GM19025 (cell line): ENCODE measurements at regions not wholly inside any gene's neighbourhood (a gene's known extent, or its start where the extent isn't known, plus 50 kb on each side); places are given as distances from the start of the nearest gene placed in this dataset.

Source experiments
- ATAC-seq: cut with Tn5 transposase; IDR thresholded peaks from one replicate; pipeline ENCODE4 v1.9.1; 2021; ENCODE audit warnings: mild to moderate bottlenecking, low read depth, moderate library complexity; ENCODE audit not compliant: unreplicated experiment

DNA sequence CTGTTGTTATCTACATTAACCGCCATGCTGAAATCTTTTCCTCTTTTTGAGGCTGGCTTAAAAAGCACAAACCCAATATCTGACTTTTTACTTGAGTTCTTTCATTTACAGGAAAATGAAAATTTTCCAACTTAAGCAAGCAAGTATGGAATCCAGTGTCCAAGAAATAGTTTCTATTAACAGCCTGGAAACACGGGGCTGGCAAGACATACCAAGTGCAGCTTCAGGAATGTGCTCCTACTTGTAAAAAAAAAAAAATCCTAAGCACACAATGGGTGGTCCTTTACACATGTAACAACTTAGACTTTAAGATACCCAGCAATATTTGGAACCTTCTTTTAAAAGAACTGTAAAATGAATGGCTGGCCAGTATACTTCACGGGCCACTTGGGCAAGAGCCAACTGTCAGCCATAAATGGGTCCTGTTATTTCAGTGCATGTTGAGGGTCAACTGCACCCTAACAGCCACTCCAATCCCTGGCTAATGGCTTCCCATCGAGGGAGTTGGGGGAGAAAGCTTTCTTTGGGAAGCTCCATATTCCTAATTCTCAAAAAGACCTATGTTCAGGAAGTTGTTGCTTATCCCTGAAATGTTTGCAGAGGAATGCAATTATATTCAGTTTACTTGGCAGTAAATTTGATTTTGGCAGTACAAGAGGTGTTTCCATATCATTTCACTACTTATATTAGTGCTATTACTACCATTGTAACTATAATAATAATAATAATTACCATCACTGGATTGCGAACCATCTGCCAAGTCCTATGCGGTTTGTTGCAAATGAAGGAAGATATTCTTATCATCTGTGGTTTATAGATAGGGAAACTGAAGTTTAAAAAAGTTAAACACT lies 236.4 kb upstream of the TMEM72 start:
- no peak for ATAC-seq

- ATAC-seq: no peak
Measured at GRCh38 chr10:44675387-44675874, 235.7 kb upstream of the TMEM72 start.

DNA sequence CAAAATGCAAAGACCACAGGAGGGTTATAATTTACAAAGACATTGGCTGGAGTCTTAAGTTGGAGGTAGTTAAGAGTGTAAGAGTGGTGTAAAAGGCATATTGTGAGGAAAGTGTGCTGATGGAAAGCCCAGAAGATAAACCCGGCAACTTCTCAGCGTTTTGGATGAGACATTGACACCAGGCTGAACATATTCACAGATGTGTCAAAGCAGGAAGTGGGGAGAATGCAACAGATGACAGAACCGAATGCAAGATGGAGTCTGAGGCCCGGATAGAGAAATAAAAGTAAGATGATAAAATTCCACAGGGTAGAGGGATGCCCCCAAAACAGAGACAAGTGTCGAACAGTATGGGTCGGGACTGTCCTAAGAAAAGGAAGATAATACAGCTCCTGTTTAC lies 230.4 kb upstream of the TMEM72 start:
- no peak for ATAC-seq

DNA sequence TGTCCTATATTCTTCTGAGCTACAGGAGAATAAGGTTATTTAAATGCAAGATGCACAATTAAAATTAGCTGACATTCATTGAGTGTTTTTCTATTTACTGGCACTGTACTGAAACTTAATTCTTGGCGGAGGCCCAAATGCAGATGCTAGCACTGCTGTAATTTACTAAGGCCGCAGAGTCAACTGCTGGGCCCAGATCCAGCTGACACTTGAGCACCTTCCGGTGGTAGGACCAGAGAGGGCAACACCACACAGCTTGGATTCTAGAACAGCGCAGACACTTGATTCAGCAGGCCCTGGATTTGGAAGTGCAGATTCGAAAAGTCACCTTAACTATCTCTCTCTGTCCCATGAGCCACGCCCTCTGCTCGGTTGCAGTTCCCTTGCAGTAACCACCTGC lies 228.6 kb upstream of the TMEM72 start:
- no peak for ATAC-seq

DNA sequence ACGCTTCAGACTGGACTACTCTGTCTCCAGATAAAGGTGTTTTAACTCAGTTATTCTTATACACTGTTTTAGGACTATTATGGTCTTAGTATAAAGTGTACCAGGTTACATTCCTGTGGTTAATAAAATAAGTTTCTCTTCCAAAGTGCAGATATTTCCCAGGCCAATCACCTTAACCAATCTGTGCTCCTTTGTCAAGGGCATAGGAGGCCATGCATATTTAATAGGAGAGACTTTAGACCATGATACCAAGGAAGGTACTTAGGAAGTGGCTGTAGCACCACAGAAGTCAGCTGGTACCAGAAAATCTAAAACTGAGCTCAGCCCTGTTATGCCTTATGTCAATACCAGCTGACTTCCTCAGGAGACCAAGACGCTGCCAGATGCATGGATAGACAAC lies 226.5 kb upstream of the TMEM72 start:
- no peak for ATAC-seq

- no peak for ATAC-seq
Measured at GRCh38 chr10:44685220-44685619, 225.9 kb upstream of the TMEM72 start.

GRCh38 chr10:44685747-44686146 lies 225.4 kb upstream of the TMEM72 start:
- ATAC-seq: no peak

DNA sequence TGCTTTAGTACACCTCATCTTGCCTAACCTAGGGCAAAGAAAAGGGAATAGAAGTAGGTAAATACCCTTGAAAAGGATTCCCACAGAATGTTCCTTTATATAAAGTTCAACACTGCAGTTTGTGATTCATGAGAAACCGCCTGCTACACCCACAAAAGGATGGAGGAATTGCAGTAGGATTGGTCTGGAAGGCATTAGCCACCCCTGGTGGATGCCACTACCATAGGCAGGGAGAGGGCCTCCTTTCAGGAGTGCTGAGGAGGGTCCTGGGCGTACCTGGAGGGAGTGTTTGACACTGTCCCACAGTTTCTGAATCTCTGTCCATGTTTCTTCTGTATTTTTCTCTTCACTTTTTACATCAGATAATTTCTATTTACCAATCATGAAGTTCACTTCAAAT lies 221.8 kb upstream of the TMEM72 start:
- no peak for ATAC-seq

GRCh38 chr10:44696496-44696895 lies 214.6 kb upstream of the TMEM72 start:
- no peak for ATAC-seq

DNA sequence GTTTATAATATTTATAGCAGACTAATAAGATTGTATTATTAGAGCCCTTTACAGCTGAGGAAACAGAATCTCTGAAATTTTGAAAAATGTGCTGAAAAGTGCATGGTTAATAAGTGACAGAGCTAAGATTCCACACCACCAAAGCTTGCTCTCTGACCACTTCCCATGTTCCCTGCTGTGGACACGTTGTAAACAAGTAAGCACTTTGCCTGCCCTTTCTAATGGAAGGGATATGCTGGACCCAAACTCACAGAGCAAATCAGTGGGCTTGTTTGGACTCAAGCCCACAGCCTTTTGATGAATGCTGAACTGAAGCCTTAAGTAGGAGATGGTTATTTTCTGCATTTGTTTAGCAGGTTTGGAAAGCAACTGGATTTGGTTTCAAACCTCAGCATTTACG lies 214.0 kb upstream of the TMEM72 start:
- no peak for ATAC-seq

- ATAC-seq: no peak
Measured at GRCh38 chr10:44702531-44702930, 208.6 kb upstream of the TMEM72 start.

GRCh38 chr10:44703241-44704155 lies 207.6 kb upstream of the TMEM72 start:
- no peak for ATAC-seq

DNA sequence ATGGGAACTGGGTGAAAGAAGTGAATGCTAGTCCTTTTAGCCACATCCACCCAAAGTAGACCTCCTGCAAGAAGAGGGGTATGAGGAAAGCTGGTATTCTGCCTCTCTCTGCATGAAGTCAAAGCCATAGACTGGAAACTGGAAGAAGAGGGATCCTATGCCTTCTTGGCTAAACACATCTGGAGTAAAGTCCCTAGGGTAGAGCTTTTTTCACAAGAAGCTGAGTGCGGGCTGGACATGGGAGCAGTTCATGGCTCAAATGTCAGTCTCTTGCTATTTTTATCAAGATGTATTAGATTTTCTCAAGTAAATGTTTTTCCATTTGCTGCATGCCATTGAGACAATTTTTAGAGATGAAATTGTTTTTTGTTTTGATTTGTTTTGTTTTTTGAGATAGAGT lies 206.5 kb upstream of the TMEM72 start:
- ATAC-seq: no peak

- no peak for ATAC-seq
Measured at GRCh38 chr10:44706745-44707144, 204.4 kb upstream of the TMEM72 start.

DNA sequence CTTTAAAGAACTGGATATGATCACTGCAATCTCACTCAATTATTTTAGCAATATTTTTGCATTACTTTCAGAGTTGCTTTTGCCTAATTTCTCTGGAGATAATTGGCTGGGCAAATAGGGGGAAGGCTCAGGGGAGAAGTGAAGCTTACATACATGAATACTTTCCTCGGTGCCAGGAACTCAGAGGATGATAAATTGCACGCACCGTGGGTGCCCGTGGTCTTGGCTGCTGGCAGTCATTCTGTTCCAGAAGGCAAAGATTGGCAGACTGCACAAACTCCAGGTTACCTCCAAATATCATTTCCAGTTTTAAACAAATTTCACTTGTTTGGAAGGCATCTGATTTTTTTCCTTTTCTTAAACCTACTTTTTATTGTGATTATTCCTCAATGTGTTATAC lies 197.8 kb upstream of the TMEM72 start:
- ATAC-seq: no peak

- no peak for ATAC-seq
Measured at GRCh38 chr10:44714451-44714850, 196.7 kb upstream of the TMEM72 start.

- ATAC-seq: no peak
Measured at GRCh38 chr10:44715136-44715535, 196.0 kb upstream of the TMEM72 start.

GRCh38 chr10:44716470-44717015 lies 194.6 kb upstream of the TMEM72 start:
- no peak for ATAC-seq

GRCh38 chr10:44723082-44723481 lies 188.1 kb upstream of the TMEM72 start:
- no peak for ATAC-seq

DNA sequence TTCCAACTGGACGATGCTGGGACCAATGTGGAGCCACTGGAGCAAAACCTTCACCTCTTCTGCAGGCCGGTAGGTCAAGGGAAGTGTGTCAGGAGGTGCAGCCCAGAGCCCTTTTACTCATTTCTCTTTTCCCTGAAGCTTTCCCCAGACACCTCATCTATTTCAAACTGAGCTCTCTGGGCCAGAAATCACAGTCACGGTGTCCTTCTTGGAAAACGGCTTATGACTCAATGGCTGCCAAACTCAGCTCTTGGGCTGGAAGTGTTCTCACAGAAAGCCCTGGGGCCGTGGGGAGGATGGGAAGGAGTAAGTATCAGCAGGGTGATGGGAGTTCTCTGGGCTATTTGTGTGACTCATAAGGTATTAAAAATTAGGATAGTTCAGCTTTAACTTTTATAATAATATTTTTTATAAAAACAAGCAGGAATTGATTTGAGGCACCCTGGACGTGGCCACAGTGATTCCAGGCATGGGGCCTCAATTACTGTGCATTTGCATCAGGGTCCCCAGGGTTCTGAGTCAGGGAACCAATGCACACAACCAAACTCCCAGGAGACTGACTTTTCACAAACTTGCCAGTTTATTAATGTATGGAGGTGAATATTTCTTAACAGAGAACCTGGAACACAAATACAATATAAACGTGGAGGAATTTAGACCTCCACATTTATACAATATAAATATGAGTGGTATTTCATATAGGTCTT lies 187.4 kb upstream of the TMEM72 start:
- ATAC-seq: no peak
